Brain microvascular endothelial cell (primary cell): ENCODE measurements at regions not wholly inside any gene's neighbourhood (a gene's known extent, or its start where the extent isn't known, plus 50 kb on each side); places are given as distances from the start of the nearest gene placed in this dataset.

ENCODE experiments used
- DNase-seq: peaks from one replicate; pipeline ENCODE4 v3.0.0-alpha.2; 2020
- H3K27ac ChIP-seq: fragments of 250-450 bp; sonication (Bioruptor Pico); 2 replicates; pipeline ENCODE4 v1.5.1; 2020; ENCODE audit warnings: mild to moderate bottlenecking, moderate library complexity
- H3K27me3 ChIP-seq: fragments of 250-450 bp; sonication (Bioruptor Pico); replicated peaks from 2 replicates; pipeline ENCODE4 v1.5.1; 2020; ENCODE audit warnings: mild to moderate bottlenecking
- H3K36me3 ChIP-seq: fragments of 250-450 bp; sonication (Bioruptor Pico); replicated peaks from 2 replicates; pipeline ENCODE4 v1.5.1; 2020; ENCODE audit warnings: mild to moderate bottlenecking
- H3K4me3 ChIP-seq: 2 replicates; pipeline ENCODE4 v1.5.1; 2011; ENCODE audit warnings: low read depth, mild to moderate bottlenecking, control low read depth, low read length, moderate library complexity
- in situ Hi-C: cut with HindIII; loops from 2 replicates; pipeline ENCODE4 v1.10.0; 2017; ENCODE audit warnings: low sequenced_read_pairs, low pct_ligation_motif_present
- TF ChIP-seq, protein P1 (sequence below): IDR thresholded peaks from 2 replicates; pipeline ENCODE4 v1.5.1; 2011; ENCODE audit warnings: low read depth, mild to moderate bottlenecking, moderate library complexity, low read length, control low read depth, inconsistent platforms; ENCODE audit errors: missing control alignments

GRCh38 chr15:47624503-47624902 is 92.8 kb upstream of the SEMA6D start:
- in situ Hi-C loops: no loop called here
- no peak overlapping the region for H3K27ac ChIP-seq
- no peaks in the 10 kb centered on the region for H3K27me3 ChIP-seq
- TF ChIP-seq, protein P1, sequence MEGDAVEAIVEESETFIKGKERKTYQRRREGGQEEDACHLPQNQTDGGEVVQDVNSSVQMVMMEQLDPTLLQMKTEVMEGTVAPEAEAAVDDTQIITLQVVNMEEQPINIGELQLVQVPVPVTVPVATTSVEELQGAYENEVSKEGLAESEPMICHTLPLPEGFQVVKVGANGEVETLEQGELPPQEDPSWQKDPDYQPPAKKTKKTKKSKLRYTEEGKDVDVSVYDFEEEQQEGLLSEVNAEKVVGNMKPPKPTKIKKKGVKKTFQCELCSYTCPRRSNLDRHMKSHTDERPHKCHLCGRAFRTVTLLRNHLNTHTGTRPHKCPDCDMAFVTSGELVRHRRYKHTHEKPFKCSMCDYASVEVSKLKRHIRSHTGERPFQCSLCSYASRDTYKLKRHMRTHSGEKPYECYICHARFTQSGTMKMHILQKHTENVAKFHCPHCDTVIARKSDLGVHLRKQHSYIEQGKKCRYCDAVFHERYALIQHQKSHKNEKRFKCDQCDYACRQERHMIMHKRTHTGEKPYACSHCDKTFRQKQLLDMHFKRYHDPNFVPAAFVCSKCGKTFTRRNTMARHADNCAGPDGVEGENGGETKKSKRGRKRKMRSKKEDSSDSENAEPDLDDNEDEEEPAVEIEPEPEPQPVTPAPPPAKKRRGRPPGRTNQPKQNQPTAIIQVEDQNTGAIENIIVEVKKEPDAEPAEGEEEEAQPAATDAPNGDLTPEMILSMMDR: no peak
- DNase-seq: no peak
- H3K4me3 ChIP-seq: no peak overlapping the region
- no peaks in the 10 kb centered on the region for H3K36me3 ChIP-seq

- no peaks in the 10 kb centered on the region for H3K27me3 ChIP-seq
- DNase-seq: no peak
- in situ Hi-C loops: no loop called here
- no peaks in the 10 kb centered on the region for H3K36me3 ChIP-seq
- no peak overlapping the region for H3K27ac ChIP-seq
- H3K4me3 ChIP-seq: no peak overlapping the region
- TF ChIP-seq, protein P1: no peak
These were observed 78.3 kb upstream of the SEMA6D start for GRCh38 chr15:47639042-47639441.

- Histone ChIP-seq H3K27me3 (no peaks in the 10 kb centered on the region), H3K27ac (no peak overlapping the region), H3K36me3 (no peaks in the 10 kb centered on the region), H3K4me3 (no peak overlapping the region)
- TF ChIP-seq, protein P1: no peak
- DNase-seq: no peak
- in situ Hi-C loops: no loop called here
These were observed 77.2 kb upstream of the SEMA6D start for GRCh38 chr15:47640079-47640478.

DNA sequence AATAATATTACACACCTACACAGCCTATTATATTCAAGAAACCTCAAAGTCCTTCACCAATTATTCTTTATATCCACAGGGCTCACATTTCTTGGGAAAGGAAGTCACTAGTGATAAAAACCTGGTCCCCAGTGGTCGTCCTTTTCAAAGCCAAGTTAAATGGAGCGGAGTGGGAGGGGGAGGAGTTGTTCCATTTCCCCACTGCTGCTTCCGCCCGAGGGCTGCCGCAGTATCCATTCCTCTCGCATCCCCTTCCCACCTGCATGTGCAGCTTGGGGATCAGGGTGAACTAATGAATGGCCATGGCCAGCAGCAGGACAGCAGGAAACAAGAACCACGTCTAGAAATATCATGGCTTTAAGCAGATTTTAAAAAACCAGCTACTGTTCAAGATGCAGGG is 76.4 kb upstream of the SEMA6D start:
- TF ChIP-seq, protein P1: no peak
- H3K27ac ChIP-seq: no peak overlapping the region
- H3K27me3 ChIP-seq: no peaks in the 10 kb centered on the region
- no peak for DNase-seq
- in situ Hi-C loops: no loop called here
- H3K4me3 ChIP-seq: no peak overlapping the region
- H3K36me3 ChIP-seq: no peaks in the 10 kb centered on the region

GRCh38 chr15:47644722-47645121 is 72.6 kb upstream of the SEMA6D start:
- TF ChIP-seq, protein P1: no peak
- Histone ChIP-seq H3K27ac (no peak overlapping the region), H3K27me3 (no peaks in the 10 kb centered on the region), H3K36me3 (no peaks in the 10 kb centered on the region), H3K4me3 (no peak overlapping the region)
- no peak for DNase-seq
- in situ Hi-C loops: no loop called here

DNA sequence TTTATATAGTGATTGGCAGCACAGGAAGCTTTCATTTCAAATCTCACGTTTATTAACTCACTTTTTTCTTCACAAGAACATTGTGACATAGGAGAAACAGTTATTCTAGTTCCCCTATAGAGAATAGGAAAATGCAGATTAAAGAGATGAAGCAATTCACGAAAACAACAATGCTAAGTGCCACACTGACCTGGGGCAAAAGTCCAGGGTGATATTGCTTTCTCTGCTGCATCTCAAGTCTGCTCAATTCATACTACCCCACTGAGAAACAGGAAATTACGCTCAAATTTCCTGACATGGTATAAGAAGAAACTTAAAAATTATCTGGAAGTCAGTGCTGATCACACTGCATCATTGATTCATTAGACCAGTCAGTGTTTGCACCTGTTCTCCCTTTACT is 66.7 kb upstream of the SEMA6D start:
- in situ Hi-C loops: no loop called here
- Histone ChIP-seq H3K36me3 (no peaks in the 10 kb centered on the region), H3K4me3 (no peak overlapping the region), H3K27me3 (no peaks in the 10 kb centered on the region), H3K27ac (no peak overlapping the region)
- no peak for DNase-seq
- TF ChIP-seq, protein P1: no peak
